Transverse colon (tissue), 4 donors: ENCODE measurements at regions not wholly inside any gene's neighbourhood (a gene's known extent, or its start where the extent isn't known, plus 50 kb on each side); places are given as distances from the start of the nearest gene placed in this dataset.

ENCODE experiments used
- POLR2A ChIP-seq: fragments of 450-650 bp; IDR thresholded peaks from one replicate; pipeline ENCODE4 v1.6.1; 2016; ENCODE audit warnings: antibody characterized with exemption, mild to moderate bottlenecking, moderate library complexity
- POLR2AphosphoS5 ChIP-seq, 3 donors: sonication (generic); formaldehyde crosslinking; IDR thresholded peaks; one replicate each; pipeline ENCODE4 v1.6.1; 2016; ENCODE audit warnings: antibody characterized with exemption in 3 of 3
- TF ChIP-seq, protein P1 (sequence below), 5 experiments: fragments of 200-600 bp in 3 of 5; fragments of 450-650 bp in 2 of 5; sonication (generic) in 3 of 5; IDR thresholded peaks; 1 replicate in 2 of 5; 2 replicates in 3 of 5; pipeline ENCODE4 v1.5.1; 2016 to 2017; ENCODE audit warnings: antibody characterized with exemption in 5 of 5, inconsistent platforms in 3 of 5, mild to moderate bottlenecking in 2 of 5, moderate library complexity in 1 of 5

GRCh38 chr12:124464062-124464461 lies 103.3 kb downstream of the NCOR2 start:
- TF ChIP-seq, protein P1, sequence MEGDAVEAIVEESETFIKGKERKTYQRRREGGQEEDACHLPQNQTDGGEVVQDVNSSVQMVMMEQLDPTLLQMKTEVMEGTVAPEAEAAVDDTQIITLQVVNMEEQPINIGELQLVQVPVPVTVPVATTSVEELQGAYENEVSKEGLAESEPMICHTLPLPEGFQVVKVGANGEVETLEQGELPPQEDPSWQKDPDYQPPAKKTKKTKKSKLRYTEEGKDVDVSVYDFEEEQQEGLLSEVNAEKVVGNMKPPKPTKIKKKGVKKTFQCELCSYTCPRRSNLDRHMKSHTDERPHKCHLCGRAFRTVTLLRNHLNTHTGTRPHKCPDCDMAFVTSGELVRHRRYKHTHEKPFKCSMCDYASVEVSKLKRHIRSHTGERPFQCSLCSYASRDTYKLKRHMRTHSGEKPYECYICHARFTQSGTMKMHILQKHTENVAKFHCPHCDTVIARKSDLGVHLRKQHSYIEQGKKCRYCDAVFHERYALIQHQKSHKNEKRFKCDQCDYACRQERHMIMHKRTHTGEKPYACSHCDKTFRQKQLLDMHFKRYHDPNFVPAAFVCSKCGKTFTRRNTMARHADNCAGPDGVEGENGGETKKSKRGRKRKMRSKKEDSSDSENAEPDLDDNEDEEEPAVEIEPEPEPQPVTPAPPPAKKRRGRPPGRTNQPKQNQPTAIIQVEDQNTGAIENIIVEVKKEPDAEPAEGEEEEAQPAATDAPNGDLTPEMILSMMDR (IDR thresholded peaks at IDR 0.05): no peak
- no peak for TF ChIP-seq POLR2AphosphoS5 (IDR thresholded peaks at IDR 0.05)
- no peak for TF ChIP-seq POLR2A
